Gastrocnemius medialis (tissue), 4 donors: ENCODE measurements at regions not wholly inside any gene's neighbourhood (a gene's known extent, or its start where the extent isn't known, plus 50 kb on each side); places are given as distances from the start of the nearest gene placed in this dataset.

Experiments used
- ATAC-seq, 2 donors: fragments of 150-250 bp; one replicate each; pipeline ENCODE4 v1.9.1; 2016
- DNase-seq, 2 donors: peaks; one replicate each; pipeline ENCODE4 v3.0.0-alpha.2; 2019
- H3K27ac ChIP-seq, 4 donors: fragments of 200-600 bp; sonication (generic); 1 replicate in 1 of 4; 2 replicates in 3 of 4; pipeline ENCODE4 v1.5.1; 2016 to 2018; ENCODE audit warnings: mild to moderate bottlenecking in 2 of 4, moderate library complexity in 1 of 4
- H3K27me3 ChIP-seq, 3 donors: fragments of 200-600 bp; sonication (generic) in 2 of 3; 1 replicate in 1 of 3; 2 replicates in 2 of 3; pipeline versions ENCODE4 v1.5.1 to v1.6.0; 2016 to 2019; ENCODE audit warnings: mild to moderate bottlenecking in 1 of 3, moderate library complexity in 1 of 3
- H3K36me3 ChIP-seq, 2 donors: fragments of 200-600 bp; sonication (generic) in 1 of 2; one replicate each; pipeline ENCODE4 v1.5.1; 2017 to 2018
- H3K4me1 ChIP-seq, 2 donors: fragments of 200-600 bp; sonication (generic) in 1 of 2; one replicate each; pipeline ENCODE4 v1.5.1; 2016 to 2017; ENCODE audit warnings: mild to moderate bottlenecking in 2 of 2
- H3K4me3 ChIP-seq, 4 donors: fragments of 200-600 bp; sonication (generic) in 3 of 4; 1 replicate in 1 of 4; 2 replicates in 3 of 4; pipeline ENCODE4 v1.5.1; 2016 to 2019; ENCODE audit warnings: mild to moderate bottlenecking in 2 of 4
- H3K9me3 ChIP-seq, 3 donors: fragments of 200-600 bp; sonication (generic) in 2 of 3; 1 replicate in 1 of 3; 2 replicates in 2 of 3; pipeline ENCODE4 v1.5.1; 2016 to 2019
- POLR2A ChIP-seq, 2 donors: fragments of 450-650 bp; IDR thresholded peaks; one replicate each; pipeline ENCODE4 v1.6.1; 2017; ENCODE audit warnings: antibody characterized with exemption in 2 of 2, mild to moderate bottlenecking in 2 of 2, moderate library complexity in 2 of 2
- in situ Hi-C, 4 donors: fragments of 200-750 bp; cut with MboI; loops; one replicate each; pipeline versions ENCODE4 v1.15.0 to v1.8.0; 2017; ENCODE audit warnings: low sequenced_read_pairs in 4 of 4
- intact Hi-C: fragments of 100-400 bp; cut with DNase I; formaldehyde crosslinking; loops from one replicate; pipeline ENCODE4 v1.15.1; 2023; ENCODE audit warnings: low total_unique reads
- TF ChIP-seq, protein P1 (sequence below), 5 experiments: fragments of 450-650 bp in 3 of 5; fragments of 200-600 bp in 2 of 5; sonication (generic) in 2 of 5; IDR thresholded peaks in 4 of 5; conservative IDR thresholded peaks in 1 of 5; 1 replicate in 4 of 5; 2 replicates in 1 of 5; pipeline ENCODE4 v1.5.1; 2016 to 2019; ENCODE audit warnings: antibody characterized with exemption in 5 of 5, mild to moderate bottlenecking in 3 of 5, moderate library complexity in 3 of 5

DNA sequence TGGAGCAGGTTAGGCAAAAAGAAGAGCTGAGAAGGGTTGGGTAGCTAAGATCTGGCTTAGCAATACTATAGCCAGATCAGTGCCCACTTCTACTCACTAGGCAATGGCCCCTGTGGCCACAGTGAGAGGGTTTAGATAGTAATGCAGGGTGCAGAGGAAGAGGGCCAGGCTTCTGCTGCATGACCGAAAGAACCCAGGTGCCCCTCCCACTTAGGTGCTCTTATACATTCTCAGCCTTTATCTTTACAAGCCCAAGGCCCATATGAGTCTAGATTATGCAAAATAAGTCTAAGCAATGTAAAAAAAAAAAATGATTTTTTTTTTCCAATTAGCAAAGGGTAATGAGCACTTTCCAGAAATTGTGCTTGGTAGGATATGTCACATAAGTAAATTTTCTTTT is 171.3 kb downstream of the CD24 start:
- ATAC-seq, result no peak

DNA sequence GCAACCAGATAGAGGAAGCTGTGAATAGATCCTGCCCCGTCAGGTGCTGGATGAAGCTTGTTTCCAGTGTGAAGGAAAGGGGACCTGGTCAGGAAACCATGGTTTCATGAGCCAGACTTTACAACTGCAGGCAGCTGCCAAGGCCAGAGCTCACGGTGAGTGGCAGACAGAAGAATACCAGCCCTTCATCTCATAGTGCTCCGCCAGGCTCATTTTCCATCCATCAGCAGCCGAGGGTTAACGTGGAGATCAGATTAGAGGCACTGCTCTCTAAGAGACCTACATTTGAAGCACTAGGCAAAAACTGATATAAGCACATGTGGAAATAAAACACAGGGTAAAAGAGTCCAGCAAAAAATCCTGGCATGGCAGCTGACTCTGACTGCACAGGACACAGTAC is 172.4 kb downstream of the CD24 start:
- intact Hi-C loops, result no loop called here
- no peaks in the 10 kb centered on the region for H3K27me3 ChIP-seq

More for the DNA sequence above, 171.3 kb downstream of the CD24 start:
- Histone ChIP-seq H3K27ac (no peak overlapping the region), H3K9me3 (peaks cover 0 to 3% (median 0%) of the 10 kb centered on the region in 3 donors), H3K4me1 (peaks cover 8 to 9% of the 10 kb centered on the region in 2 donors), H3K4me3 (no peak overlapping the region), H3K27me3 (no peaks in the 10 kb centered on the region), H3K36me3 (no peaks in the 10 kb centered on the region)
- in situ Hi-C loops, result no loop called here
- TF ChIP-seq, protein P1, sequence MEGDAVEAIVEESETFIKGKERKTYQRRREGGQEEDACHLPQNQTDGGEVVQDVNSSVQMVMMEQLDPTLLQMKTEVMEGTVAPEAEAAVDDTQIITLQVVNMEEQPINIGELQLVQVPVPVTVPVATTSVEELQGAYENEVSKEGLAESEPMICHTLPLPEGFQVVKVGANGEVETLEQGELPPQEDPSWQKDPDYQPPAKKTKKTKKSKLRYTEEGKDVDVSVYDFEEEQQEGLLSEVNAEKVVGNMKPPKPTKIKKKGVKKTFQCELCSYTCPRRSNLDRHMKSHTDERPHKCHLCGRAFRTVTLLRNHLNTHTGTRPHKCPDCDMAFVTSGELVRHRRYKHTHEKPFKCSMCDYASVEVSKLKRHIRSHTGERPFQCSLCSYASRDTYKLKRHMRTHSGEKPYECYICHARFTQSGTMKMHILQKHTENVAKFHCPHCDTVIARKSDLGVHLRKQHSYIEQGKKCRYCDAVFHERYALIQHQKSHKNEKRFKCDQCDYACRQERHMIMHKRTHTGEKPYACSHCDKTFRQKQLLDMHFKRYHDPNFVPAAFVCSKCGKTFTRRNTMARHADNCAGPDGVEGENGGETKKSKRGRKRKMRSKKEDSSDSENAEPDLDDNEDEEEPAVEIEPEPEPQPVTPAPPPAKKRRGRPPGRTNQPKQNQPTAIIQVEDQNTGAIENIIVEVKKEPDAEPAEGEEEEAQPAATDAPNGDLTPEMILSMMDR (IDR thresholded peaks at IDR 0.05 in 4 of 5, conservative IDR thresholded peaks at IDR 0.05 in 1 of 5), result no peak
- no peak for TF ChIP-seq POLR2A (IDR thresholded peaks at IDR 0.05)
- no peak for DNase-seq
- intact Hi-C loops, result no loop called here

DNA sequence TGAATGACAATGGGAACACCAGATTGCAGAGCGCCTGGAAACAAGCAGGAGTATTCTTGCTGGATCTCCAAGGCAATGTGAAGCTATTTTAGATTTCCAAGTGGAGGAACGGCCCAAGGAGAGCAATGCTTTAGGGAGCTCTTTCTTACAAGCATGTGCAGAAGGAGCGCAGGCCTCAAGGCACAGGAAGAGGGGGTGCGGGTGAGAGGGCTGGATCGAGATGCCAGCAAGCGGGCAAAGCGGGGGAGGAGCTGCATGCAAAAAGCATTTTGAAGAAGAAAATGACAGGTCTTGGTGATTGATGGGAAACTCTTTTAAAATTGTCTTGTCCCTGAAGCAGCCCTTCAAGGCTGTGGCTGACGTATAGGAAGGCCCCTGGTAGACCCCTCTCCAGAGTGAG is 171.9 kb downstream of the QRSL1 start:
- TF ChIP-seq, protein P1 (IDR thresholded peaks at IDR 0.05 in 4 of 5, conservative IDR thresholded peaks at IDR 0.05 in 1 of 5), result no peak
- TF ChIP-seq POLR2A (IDR thresholded peaks at IDR 0.05), result no peak
- DNase-seq (no peak), ATAC-seq (no peak)
- H3K36me3 ChIP-seq, result no peaks in the 10 kb centered on the region
- intact Hi-C loops, result no loop called here
- in situ Hi-C loops, result no loop called here
- no peak overlapping the region for H3K27ac ChIP-seq
- no peaks in the 10 kb centered on the region for H3K27me3 ChIP-seq
- no peaks in the 10 kb centered on the region for H3K9me3 ChIP-seq
- H3K4me1 ChIP-seq, result peaks cover 8 to 9% of the 10 kb centered on the region in 2 donors
- no peak overlapping the region for H3K4me3 ChIP-seq

More for the DNA sequence above, 172.4 kb downstream of the CD24 start:
- no peak for ATAC-seq
- Histone ChIP-seq H3K36me3 (no peaks in the 10 kb centered on the region), H3K4me1 (peaks cover 8 to 9% of the 10 kb centered on the region in 2 donors), H3K9me3 (no peaks in the 10 kb centered on the region), H3K27ac (no peak overlapping the region), H3K4me3 (no peak overlapping the region)
- TF ChIP-seq POLR2A (IDR thresholded peaks at IDR 0.05), result no peak
- TF ChIP-seq, protein P1 (IDR thresholded peaks at IDR 0.05 in 4 of 5, conservative IDR thresholded peaks at IDR 0.05 in 1 of 5), result no peak
- no peak for DNase-seq
- in situ Hi-C loops, result no loop called here

DNA sequence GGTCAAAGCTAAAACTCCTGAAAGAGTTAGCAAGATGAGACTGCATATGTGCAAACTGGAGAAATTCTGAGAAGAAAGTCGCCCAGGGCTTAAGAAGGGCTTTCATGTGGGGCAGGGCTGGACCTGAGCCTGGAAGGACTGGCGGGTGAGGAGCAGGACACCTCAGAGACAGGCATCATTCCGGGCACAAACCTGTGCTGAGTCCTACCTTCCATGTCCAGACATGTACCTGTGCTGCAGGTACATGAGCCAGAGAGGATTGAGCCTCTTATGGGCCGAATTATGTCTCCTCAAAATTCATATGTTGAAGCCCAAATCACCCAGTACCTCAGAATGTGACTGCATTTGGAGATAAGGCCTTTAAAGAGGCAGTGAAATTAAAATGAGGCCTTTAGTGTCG is 171.0 kb downstream of the QRSL1 start:
- DNase-seq (no peak), ATAC-seq (no peak)
- intact Hi-C loops, result no loop called here
- Histone ChIP-seq H3K27ac (no peak overlapping the region), H3K9me3 (no peaks in the 10 kb centered on the region), H3K27me3 (no peaks in the 10 kb centered on the region), H3K4me3 (no peak overlapping the region), H3K4me1 (peaks cover 8 to 9% of the 10 kb centered on the region in 2 donors), H3K36me3 (no peaks in the 10 kb centered on the region)
- TF ChIP-seq POLR2A (IDR thresholded peaks at IDR 0.05), result no peak
- TF ChIP-seq, protein P1 (IDR thresholded peaks at IDR 0.05 in 4 of 5, conservative IDR thresholded peaks at IDR 0.05 in 1 of 5), result no peak
- in situ Hi-C loops, result no loop called here
